ENCODE measurements at regions not wholly inside any gene's neighbourhood (a gene's known extent, or its start where the extent isn't known, plus 50 kb on each side); places are given as distances from the start of the nearest gene placed in this dataset.

GRCh38 chr15:46127361-46127874 is 492.6 kb downstream of the SQOR start:
- TF ChIP-seq CTCF (conservative IDR thresholded peaks at IDR 0.05; ENCODE audit: low read length), result no peak
- H3K4me3 ChIP-seq (ENCODE audit: low read length), result no peak overlapping the region
- DNase-seq (ENCODE audit: low read depth), result peak; percentile 50

DNA sequence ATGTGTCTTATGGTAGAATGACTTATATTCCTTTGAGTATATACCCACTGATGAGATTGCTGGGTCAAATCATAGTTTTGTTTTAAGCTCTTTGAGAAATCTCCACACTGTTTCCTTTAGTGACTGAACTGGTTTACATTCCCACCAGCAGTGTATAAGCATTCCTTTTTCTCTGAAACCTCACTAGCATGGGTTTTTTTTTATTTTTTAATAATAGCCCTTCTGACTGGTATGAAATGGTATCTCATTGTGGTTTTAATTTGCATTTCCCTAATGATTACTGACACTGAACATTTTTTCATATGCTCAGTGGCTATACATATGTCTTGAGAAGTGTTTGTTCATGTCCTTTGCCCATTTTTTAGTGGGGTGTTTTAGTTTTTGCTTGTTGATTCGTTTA is 494.3 kb downstream of the SQOR start:
- no peak for TF ChIP-seq CTCF (conservative IDR thresholded peaks at IDR 0.05; ENCODE audit: low read length)
- no peak overlapping the region for H3K4me3 ChIP-seq (ENCODE audit: low read length)
- DNase-seq (ENCODE audit: low read depth), result peak; percentile 31

DNA sequence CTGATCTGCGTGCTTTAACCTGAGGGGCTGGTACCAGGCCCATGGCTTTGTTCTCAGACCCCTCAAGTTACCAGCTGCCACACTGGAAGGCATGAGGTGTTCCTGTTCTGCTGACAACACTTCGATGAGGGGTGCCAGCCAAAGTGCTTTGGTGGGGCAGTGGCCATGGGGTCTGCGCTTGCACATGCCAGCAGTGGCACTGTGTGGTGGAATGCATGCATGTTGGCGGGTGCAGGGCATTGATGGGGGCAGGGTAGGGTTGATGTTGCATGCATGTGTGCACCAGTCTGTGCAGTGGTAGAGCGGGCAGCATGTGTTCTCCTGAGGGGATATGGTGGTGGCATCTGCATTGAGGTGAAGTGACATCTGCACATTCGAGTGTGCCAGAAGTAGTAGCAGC is 497.0 kb downstream of the SQOR start:
- no peak overlapping the region for H3K4me3 ChIP-seq (ENCODE audit: low read length)
- no peak for TF ChIP-seq CTCF (conservative IDR thresholded peaks at IDR 0.05; ENCODE audit: low read length)
- no peak for DNase-seq (ENCODE audit: low read depth)

- TF ChIP-seq CTCF (conservative IDR thresholded peaks at IDR 0.05; ENCODE audit: low read length), result no peak
- no peak overlapping the region for H3K4me3 ChIP-seq (ENCODE audit: low read length)
- no peak for DNase-seq (ENCODE audit: low read depth)
Measured at GRCh38 chr15:46137443-46137842, 502.6 kb downstream of the SQOR start.

DNA sequence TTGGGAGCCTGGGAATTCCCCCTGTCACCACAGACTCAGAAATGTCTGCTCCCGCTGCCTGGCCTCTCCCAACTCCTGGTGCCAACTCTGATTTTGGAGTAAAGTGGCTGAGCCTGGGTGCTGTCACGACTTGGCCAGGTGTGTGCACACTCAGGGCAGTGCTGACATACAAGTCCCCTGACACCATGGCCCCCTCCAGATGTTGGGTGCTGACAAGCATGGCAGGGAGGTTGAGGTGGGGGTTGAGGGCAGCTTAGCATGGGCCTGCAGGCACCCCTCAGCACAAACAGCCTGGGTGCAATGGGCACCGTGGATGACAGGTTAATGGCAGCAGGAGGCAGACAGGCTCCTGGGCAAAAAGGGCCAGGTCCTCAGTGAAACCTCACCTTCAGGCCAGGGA is 511.2 kb downstream of the SQOR start:
- no peak for DNase-seq (ENCODE audit: low read depth)
- no peak overlapping the region for H3K4me3 ChIP-seq (ENCODE audit: low read length)

GRCh38 chr15:46146915-46147314 is 512.1 kb downstream of the SQOR start:
- TF ChIP-seq CTCF (conservative IDR thresholded peaks at IDR 0.05; ENCODE audit: low read length), result no peak
- H3K4me3 ChIP-seq (ENCODE audit: low read length), result no peak overlapping the region
- DNase-seq (ENCODE audit: low read depth), result no peak

More for the DNA sequence above, 511.2 kb downstream of the SQOR start:
- TF ChIP-seq CTCF (conservative IDR thresholded peaks at IDR 0.05; ENCODE audit: low read length), result no peak

GRCh38 chr15:46151786-46152185 is 517.0 kb downstream of the SQOR start:
- TF ChIP-seq CTCF (conservative IDR thresholded peaks at IDR 0.05; ENCODE audit: low read length), result no peak
- no peak for DNase-seq (ENCODE audit: low read depth)
- no peak overlapping the region for H3K4me3 ChIP-seq (ENCODE audit: low read length)
